ENCODE measurements at regions not wholly inside any gene's neighbourhood (a gene's known extent, or its start where the extent isn't known, plus 50 kb on each side); places are given as distances from the start of the nearest gene placed in this dataset.

- TF ChIP-seq CTCF (conservative IDR thresholded peaks at IDR 0.05; ENCODE audit: low read length) (no peak), EZH2phosphoT487 (IDR thresholded peaks at IDR 0.05; ENCODE audit: borderline replicate concordance) (no peak)
These were observed 278.1 kb upstream of the LRTM1 start for GRCh38 chr3:55205990-55206389.

Measured in Loucy (cell line).